HG03457 (cell line): ENCODE measurements at regions not wholly inside any gene's neighbourhood (a gene's known extent, or its start where the extent isn't known, plus 50 kb on each side); places are given as distances from the start of the nearest gene placed in this dataset.

Experiments used
- ATAC-seq: cut with Tn5 transposase; IDR thresholded peaks from one replicate; pipeline ENCODE4 v1.9.1; 2021; ENCODE audit warnings: moderate number of reproducible peaks; ENCODE audit not compliant: unreplicated experiment

- ATAC-seq: no peak
Observed at GRCh38 chr4:167469436-167469835, 235.1 kb upstream of the SPOCK3 start.

- ATAC-seq: no peak
Observed at GRCh38 chr4:167475951-167476350, 241.7 kb upstream of the SPOCK3 start.

GRCh38 chr4:167492007-167492406 lies 257.7 kb upstream of the SPOCK3 start:
- no peak for ATAC-seq

- ATAC-seq: no peak
Observed at GRCh38 chr4:167509551-167509950, 275.3 kb upstream of the SPOCK3 start.

DNA sequence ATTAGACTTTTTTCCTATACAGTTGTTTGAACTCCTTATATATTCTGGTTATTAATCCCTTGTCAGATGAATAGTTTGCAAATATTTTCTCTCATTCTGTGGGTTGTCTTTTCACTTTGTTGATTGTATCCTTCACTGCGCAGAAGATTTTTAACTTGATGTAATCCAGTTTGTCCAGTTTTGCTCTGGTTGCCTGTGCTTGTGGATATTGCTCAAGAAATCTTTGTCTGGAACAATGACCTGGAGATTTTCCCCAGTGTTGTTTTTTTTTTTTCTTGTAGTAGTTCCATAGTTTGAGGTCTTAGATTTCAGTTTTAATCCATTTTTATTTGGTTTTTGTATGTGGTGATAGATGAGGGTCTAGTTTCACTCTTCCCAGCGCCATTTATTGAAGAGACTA lies 289.8 kb upstream of the SPOCK3 start:
- ATAC-seq: no peak

- no peak for ATAC-seq
Observed at GRCh38 chr4:167537761-167538160, 303.5 kb upstream of the SPOCK3 start.

DNA sequence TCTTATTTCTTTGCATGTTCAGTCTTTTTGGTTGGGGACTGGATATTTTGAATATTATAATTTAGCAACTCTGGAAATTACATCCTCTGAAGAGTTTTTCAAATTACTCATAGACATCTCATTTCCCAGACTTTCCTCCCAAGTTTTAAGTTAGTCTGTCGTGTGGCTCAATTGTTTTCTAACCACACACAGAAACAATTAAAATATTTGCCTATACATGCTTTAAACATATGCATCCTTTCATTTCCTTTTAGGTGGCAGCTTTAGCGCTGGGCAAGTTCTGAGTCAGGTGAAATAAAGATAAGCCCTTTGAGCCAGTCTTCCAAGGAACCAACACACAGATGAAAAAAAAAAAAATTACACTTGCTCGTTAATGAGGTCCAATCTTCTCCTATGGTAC lies 307.0 kb upstream of the SPOCK3 start:
- no peak for ATAC-seq

DNA sequence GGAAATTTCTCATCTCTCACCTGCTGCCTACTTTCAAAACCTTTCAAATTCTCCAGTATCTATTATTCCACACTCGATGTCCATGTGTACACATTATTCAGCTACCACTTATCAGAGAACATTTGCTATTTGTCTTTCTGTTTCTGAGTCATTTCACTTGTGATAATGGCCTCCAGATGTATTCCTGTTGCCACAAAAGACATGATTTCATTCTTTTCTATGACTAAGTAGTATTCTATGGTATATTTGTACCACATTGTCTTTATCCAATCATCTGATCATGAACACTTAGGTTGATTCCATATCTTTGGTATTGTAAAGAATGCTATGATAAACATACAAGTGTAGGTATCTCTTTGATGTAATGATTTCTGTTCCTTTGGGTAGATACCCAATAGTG lies 310.1 kb upstream of the SPOCK3 start:
- ATAC-seq: no peak

DNA sequence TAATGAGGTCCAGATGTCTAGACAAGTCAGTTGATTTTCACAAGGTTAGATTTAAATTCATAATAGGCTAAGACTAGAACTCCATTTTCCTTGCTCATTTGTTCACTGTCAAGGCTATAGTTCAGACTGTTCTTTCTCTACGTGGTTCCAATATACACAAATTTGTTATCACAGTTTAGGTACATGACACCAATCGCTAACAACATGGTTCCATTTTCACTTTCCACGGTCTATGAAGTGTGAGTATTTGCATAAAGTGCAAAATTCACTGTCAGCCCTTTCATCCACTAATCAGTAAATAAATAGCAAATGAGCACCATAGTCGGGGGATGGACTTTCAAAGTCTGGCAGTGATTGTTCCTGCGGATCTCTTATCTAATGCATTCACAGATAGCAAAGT lies 315.7 kb upstream of the SPOCK3 start:
- ATAC-seq: no peak

DNA sequence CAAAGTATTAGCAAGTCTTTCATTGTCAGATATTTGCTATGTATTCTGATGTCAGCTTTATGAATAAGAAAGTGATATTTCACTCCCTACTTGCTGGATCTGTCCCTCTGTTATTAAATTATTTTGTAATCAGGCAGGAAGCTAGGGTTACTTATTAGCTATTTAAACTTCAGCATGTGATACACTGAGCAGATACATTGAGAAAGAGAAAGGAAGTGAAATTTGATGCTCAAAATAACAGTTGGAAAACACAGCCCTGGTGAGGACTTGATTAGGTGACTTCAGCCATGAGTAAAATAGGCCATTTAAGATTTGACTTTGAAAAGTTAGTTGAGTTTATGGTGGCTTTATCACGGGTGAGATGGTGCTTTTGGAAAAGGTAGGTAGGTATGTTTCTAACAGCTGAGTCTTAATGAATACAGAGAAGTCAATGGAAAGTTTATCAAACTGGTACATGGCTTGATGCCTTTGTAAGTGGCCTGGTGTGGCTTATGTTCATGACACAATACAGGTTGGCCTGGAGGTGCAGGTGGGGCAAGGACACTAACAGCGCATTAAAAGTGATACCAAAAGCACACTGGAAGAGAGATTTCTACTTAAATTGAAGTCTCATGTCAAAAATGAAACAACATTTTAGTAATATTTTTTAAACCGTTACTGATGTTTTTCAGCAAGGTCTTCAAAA lies 321.2 kb upstream of the SPOCK3 start:
- ATAC-seq: peak; percentile 87

GRCh38 chr4:167578906-167579305 lies 344.6 kb upstream of the SPOCK3 start:
- ATAC-seq: no peak

DNA sequence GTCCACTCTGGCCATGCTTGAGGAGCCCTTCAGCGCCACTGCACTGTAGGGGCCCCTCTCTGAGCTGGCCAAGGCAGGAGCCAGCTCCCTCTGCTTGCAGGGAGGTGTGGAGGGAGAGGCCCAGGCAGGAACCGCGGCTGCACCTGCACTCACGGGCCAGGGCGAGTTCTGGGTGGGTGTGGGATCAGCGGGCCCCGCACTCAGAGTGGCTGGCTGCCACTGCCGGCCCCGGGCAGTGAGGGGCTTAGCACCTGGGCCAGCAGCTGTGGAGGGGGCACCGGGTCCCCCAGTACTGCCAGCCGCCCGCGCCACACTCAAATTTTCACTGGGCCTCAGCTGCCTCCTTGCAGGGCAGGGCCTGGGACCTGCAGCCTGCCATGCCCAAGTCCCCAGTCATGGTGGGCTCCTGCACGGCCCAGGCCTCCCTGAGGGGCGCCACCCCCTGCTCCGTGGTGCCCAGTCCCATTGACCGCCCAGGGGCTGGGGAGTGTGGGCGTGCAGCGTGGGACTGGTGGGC lies 347.2 kb upstream of the SPOCK3 start:
- ATAC-seq: no peak

GRCh38 chr4:167587361-167587760 lies 353.1 kb upstream of the SPOCK3 start:
- ATAC-seq: no peak

- no peak for ATAC-seq
Observed at GRCh38 chr4:167595898-167596297, 361.6 kb upstream of the SPOCK3 start.

DNA sequence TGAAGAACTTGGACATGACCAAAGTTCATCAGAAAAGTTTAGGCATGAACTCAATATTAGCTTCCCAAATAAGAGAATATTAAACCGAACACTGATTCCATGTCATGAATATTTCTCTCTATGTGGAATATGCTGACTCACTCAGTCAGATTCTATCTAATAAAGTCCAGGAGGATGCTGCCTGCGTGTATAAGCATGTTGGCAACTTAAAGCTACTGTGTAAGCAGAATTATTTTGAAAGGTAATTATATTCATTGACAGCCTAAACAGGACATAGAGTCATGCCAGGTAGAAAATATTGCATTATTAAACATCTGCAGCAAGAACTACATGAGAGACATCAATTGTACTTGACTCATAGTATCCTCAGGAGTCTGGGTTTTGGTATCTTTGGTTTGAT lies 367.9 kb upstream of the SPOCK3 start:
- no peak for ATAC-seq

DNA sequence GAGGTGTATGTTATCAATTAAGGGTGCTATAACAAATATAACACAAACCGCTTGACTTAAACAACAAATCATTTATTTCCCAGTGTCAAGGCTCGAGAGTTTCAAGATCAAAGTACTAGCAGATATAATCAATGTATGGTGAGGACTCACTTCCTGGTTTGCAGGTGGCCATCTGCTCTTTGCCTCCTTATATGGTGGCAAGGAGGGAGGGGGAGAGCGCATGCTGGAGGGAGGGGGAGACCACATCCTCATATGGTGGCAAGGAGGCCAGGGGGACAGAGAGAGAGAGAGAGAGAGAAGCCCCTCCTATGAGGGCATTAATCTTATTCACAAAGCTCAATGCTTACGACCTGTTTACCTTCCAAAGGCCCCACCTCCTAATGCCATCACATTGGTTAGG lies 372.3 kb upstream of the SPOCK3 start:
- ATAC-seq: no peak

DNA sequence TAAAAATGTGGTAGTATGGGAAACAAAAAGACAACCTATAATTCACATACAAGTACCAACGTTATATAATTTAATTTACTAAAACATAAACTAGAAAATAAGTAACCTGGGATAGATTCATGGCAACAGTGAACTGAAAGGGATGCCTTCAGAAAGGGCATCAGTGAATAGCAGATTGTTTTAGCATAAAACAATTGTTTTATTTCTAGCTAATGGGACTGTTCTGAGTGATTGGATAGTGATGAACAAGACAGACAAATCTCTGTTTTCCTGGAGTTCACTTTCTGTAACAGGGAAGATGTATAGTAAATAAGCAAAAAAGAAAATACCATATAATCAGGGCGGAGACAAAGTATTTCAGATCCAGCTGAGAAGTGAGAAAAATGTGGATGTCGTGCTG lies 379.1 kb upstream of the SPOCK3 start:
- no peak for ATAC-seq

- no peak for ATAC-seq
Observed at GRCh38 chr4:167614866-167615265, 380.6 kb upstream of the SPOCK3 start.

DNA sequence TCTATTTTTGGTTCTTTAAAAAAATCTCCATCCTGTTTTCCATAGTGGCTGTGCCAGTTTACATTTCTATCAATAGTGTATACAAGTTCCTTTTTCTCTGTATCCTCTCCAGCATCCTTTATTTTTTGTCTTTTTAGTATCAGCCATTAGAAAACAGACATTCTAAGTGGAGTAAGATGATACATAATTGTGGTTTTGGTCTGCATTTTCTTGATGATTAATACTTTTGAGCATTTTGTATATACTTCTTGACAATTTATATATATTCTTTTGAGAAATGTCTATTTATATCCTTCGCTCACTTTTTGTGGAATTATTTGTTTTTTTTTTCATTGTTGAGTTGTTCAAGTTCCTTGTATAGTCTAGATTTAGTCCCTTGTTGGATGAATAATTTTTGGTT lies 382.2 kb upstream of the SPOCK3 start:
- ATAC-seq: no peak

GRCh38 chr4:167622481-167623240 lies 388.4 kb upstream of the SPOCK3 start:
- peak; percentile 97 for ATAC-seq

DNA sequence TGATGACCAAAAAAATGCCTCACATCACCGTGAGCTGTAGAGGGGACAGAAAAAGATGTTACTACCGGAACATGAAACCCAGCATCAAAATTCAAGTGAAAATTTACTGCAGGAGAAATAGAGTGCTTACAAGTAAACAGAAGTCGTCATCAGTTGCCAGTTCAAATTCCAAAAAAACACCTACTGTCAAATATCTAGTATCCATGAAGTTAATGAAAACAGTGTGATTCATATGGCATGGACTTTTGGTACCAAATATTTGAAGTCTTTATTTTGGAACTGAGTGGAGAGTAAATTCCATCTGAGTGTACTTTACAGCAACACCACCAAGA lies 388.9 kb upstream of the SPOCK3 start:
- no peak for ATAC-seq

DNA sequence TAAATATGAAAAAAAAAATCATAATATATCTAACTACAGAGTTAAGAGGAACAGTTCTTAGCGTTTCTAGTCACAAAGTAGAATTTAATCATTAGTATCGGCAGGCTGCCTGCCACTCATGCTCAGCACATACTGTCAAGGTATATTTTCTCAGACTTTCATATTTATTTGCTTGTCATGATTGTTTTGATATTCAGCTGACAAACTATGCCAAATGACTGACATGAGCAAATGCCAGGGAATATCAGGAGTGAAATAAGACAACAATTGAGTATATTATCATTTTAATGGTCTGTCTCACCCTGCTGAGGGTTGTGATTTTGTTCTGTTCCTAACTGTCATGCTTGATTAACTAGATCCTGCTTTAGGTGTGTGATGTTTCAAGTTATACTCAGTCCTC lies 395.0 kb upstream of the SPOCK3 start:
- no peak for ATAC-seq

DNA sequence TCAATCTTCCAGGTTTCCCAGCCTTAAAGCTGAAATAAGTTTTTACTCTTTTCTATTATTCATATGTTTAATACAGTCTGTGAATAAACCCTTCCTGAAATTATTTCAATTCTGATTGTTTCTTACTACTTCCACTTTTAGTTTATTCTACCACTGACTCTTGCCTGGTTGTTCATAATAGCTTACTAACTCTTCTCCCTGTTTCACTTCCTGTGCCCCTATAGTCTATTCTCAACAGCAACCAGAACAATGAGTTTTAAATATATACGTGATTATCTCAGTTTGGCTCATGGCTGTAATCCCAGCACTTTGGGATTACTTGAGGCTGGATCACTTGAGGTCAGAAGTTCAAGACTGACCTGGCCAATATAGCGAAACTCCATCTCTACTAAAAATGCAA lies 408.0 kb upstream of the SPOCK3 start:
- ATAC-seq: no peak
